NB4 (cell line): ENCODE measurements at regions not wholly inside any gene's neighbourhood (a gene's known extent, or its start where the extent isn't known, plus 50 kb on each side); places are given as distances from the start of the nearest gene placed in this dataset.
A peak's percentile ranks its signal among the peaks of the same experiment; 100 is the strongest.

Experiments
- DNase-seq: peaks from one replicate; pipeline ENCODE4 v3.0.0; 2010; ENCODE audit warnings: low read depth
- H3K4me3 ChIP-seq: one replicate; pipeline ENCODE4 v1.5.1; 2011; ENCODE audit warnings: mild to moderate bottlenecking, low read depth, low read length, moderate library complexity
- MYC ChIP-seq: IDR thresholded peaks from 2 replicates; pipeline ENCODE4 v1.6.1; 2011; ENCODE audit warnings: low read depth, low read length
- POLR2A ChIP-seq: IDR thresholded peaks from 2 replicates; pipeline ENCODE4 v1.6.1; 2011; ENCODE audit warnings: mild to moderate bottlenecking; ENCODE audit not compliant: insufficient read length; ENCODE audit errors: extremely low read depth
- TF ChIP-seq, protein P1 (sequence below): IDR thresholded peaks from one replicate; pipeline ENCODE4 v1.5.1; 2012; ENCODE audit warnings: low read depth, low read length
- TF ChIP-seq, protein P2 (sequence below): IDR thresholded peaks from 2 replicates; pipeline ENCODE4 v1.6.1; 2011; ENCODE audit warnings: low read depth, low read length

GRCh38 chr1:61011561-61012263 is 70.6 kb upstream of the NFIA start:
- H3K4me3 ChIP-seq, result no peak overlapping the region
- DNase-seq, result no peak
- TF ChIP-seq, protein P1, sequence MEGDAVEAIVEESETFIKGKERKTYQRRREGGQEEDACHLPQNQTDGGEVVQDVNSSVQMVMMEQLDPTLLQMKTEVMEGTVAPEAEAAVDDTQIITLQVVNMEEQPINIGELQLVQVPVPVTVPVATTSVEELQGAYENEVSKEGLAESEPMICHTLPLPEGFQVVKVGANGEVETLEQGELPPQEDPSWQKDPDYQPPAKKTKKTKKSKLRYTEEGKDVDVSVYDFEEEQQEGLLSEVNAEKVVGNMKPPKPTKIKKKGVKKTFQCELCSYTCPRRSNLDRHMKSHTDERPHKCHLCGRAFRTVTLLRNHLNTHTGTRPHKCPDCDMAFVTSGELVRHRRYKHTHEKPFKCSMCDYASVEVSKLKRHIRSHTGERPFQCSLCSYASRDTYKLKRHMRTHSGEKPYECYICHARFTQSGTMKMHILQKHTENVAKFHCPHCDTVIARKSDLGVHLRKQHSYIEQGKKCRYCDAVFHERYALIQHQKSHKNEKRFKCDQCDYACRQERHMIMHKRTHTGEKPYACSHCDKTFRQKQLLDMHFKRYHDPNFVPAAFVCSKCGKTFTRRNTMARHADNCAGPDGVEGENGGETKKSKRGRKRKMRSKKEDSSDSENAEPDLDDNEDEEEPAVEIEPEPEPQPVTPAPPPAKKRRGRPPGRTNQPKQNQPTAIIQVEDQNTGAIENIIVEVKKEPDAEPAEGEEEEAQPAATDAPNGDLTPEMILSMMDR, result no peak
- TF ChIP-seq, protein P2, sequence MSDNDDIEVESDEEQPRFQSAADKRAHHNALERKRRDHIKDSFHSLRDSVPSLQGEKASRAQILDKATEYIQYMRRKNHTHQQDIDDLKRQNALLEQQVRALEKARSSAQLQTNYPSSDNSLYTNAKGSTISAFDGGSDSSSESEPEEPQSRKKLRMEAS, result no peak
- TF ChIP-seq MYC, result no peak
- no peak for TF ChIP-seq POLR2A

DNA sequence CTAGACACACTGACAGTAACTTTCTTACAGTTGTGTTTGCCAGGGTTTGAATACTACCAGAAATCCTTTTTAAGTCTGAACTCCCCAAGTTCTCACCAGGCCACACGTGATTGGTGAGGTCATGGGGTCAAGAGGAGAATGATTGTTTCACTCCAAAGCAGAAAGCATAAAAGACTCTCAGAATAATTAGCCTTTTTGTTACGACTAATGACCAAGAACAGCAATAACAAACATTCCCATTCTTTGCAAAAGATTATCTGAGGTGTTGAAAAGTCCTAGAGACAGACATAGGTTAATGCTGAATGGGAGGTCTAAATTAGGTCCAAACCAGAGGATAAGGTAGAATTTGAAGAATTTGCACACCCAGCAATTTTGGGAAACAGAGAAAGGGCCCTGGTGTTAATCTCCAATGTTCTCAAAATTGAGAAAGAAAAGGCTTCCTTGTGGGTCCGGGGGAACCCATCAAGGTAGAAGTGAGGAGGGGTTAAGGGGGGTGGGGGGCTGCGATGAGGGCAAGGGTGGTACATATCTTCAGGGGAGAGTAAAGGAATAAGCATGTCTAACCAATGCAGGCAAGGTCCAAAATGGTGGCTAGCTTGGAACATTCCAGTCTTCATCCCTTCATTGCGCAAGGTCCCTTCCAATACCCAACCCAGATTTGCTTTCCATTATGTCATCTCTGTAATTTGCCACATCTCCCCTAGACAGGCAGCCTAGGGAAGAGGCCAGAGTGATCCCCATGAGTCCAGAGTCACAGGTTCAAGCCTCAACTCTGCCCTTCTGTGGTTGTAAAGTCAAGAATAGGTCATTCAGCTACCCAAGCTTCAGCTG is 74.6 kb upstream of the NFIA start:
- TF ChIP-seq, protein P2, result no peak
- H3K4me3 ChIP-seq, result no peak overlapping the region
- DNase-seq, result no peak

DNA sequence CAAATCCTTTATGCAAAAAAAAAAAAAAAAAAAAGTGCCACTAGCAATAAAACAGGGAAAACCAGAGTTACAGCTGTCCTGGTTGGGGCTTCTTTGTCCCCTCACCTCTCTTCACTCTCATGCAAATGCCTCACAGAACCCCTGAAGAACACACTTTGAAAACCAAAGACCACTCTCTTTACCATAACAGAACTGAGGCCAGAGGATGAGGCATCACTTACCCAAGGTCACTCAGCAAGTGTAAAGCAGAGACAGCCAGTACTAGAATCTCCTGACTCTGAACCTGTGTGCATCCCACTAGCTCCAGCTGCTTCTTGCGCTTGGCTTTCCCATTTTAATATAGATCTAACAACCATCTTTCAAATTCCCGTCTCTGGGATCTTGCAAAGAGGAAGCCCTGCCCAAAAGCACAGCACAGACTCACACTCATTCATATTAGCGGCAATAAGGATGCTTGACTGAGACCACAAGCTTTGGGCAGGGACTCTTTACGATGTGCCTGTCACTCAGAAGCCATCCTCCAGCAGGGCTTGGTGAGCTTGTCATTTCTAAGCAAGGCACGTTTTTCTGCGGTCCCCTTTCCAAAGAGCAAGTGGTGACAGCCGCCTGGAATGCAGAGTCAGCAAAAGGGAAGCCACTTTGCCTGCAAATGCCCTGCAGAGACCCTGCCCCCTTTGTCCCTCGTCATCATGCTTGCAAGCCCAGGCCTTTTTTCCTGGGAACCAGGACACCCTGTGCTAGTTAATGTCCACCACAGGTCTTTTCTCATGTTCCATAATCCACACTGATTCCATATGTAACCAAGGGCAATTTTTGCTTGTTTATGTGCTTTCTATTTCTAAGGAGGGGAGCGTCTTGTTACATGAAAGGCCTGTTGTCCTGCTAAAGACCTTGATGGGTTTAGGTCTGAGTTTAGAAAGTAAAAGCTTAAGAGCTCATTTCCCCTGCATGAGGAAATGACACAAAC is 76.5 kb upstream of the NFIA start:
- no peak for DNase-seq
- H3K4me3 ChIP-seq, result no peak overlapping the region
- no peak for TF ChIP-seq MYC
- TF ChIP-seq, protein P1, result no peak

DNA sequence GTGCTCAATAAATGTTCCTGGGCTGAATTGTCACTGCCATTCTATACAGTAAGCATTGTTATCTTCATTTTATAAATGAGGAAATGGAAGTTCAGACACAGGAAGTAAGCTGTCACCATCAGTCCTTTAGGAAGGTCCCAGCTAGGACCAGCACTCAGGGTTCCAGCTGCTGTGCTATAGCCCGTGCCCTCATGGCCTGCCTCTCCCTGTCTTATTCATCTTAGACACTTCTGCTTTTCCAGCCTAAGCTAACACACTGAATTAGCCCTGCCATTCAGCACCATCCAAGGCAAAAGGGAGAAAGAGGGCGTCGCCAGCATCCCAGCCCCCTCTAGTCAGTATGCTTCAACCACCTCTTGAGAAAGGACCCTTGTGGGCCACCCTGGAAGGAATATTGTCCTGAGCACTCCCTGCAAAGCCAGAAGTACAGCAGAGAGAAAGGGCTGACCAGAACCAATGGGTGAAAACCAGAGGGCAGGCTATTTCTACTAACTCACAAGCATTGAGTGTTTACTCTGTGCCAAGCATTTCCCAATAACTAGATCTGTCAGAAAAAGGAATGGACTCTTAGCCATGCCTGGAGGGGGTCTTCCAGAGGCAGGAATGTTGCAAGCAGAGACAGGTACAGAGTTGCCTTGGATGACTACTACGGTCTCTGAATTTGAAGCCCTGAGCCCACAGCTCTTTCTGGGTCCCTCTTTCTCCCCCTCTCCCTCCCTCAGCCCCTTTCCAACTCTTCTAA is 77.9 kb upstream of the NFIA start:
- TF ChIP-seq, protein P1, result no peak
- TF ChIP-seq POLR2A (no peak), MYC (no peak)
- TF ChIP-seq, protein P2, result no peak
- H3K4me3 ChIP-seq, result no peak overlapping the region
- peak; percentile 2 for DNase-seq

- DNase-seq, result no peak
- H3K4me3 ChIP-seq, result no peak overlapping the region
- no peak for TF ChIP-seq POLR2A
- no peak for TF ChIP-seq MYC
- TF ChIP-seq, protein P2, result no peak
- TF ChIP-seq, protein P1, result no peak
Measured at GRCh38 chr1:61000327-61000726, 82.0 kb upstream of the NFIA start.
